NCI-H1417 (cell line): ENCODE measurements at regions not wholly inside any gene's neighbourhood (a gene's known extent, or its start where the extent isn't known, plus 50 kb on each side); places are given as distances from the start of the nearest gene placed in this dataset.

Experiments used
- DNase-seq, 3 experiments: peaks; one replicate each; lab custom pipeline; 2025; lab: John Stamatoyannopoulos, UW

DNA sequence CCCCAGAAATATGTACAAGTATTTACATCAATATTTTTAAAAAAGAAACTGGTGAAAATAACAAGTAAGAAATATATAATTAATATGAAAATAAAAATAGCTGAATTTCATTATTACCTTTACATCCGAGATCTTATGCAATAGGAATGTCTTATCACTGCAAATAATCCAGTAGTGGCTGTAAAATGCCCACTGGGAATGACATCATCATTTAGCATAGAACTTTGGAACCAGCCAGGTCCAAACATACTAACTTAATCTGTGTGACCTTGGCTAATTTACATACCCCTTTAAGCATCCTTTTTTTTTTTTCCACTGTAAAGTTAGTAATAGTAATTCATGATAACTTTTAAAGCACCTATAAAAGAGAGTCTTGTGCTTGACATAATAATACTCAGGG, 611.7 kb downstream of the ZIC1 start:
- no peak for DNase-seq

DNA sequence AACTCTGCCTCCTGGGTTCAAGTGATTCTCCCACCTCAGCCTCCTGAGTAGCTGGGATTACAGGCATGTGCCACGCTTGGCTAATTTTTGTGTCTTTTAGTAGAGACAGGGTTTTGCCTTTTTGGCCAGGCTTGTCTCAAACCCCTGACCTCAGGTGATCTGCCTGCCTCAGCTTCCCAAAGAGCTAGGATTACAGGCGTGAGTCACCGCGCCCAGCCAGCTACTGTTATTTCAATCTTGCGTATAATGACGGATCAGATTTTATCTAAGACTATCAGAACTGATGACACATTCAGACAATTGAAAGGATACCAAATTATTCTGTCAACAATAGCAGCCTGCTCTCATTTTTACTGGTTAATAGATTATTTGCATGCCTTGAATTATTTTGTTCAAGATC, 612.2 kb downstream of the ZIC1 start:
- no peak for DNase-seq

DNA sequence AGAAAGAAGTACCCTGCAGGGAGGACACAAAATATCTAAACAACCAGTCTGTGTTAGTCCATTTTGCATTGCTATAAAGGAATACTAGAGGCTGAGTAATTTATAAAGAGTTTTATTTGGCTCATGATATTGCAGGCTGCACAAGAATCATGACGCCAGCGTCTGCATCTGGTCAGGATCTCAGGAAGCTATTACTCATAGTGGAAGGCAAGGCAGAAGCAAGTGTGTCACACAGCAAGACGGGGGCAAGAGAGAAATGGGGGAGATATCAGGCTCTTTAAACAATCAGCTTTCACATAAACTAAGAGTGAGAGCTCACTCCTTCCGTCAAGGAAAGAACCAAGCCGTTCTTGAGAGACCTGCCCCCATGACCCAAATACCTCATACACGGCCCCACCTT, 614.8 kb downstream of the ZIC1 start:
- DNase-seq = no peak

DNA sequence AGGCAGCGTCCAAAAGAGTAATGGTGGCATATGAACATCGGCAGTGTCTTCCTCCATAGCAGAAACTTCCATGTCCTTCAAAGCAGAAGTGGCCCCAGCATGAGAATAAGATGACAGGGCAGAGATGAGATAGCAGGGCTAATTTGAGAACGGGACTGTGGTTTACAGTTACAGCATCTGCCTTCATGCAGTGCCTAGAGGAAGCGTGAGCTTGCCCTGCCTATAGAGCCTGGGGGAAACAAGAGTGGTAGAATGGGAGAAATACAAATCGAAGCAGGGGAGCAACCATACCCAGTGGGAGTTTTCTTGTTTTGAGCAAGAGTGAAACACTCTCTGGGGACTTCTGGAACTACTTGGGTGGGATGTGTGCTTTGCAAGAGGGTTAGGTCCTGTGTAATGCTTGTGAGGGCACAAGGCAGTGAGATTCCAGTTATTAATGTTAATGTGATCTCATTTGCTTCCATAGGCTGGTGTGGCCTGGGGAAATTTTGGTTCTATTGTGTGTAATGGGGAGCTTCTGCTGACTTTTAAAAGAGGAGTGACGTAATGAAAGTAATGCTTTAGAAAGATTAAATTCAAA, 616.9 kb downstream of the ZIC1 start:
- no peak for DNase-seq

DNA sequence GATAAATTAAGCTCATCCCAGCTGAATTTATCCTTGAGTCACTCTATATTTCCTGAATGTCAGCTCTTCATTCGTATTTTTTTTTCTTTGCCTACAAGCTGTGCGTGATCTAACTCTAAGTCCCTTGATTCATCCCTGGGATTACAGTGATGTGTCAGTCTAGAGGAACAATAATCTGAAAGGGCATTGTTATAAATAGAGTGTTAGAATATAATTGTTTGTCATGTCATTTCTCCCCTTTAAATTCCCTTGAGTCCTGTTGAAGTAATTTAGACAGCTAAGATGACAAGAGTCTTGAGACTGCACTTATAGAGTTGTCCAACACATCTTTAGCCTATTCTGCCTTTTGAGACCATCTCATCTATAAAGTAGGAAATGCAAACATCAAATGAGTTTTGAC, 621.8 kb downstream of the ZIC1 start:
- peak in 1 of 3 experiments; percentile 80 for DNase-seq

DNA sequence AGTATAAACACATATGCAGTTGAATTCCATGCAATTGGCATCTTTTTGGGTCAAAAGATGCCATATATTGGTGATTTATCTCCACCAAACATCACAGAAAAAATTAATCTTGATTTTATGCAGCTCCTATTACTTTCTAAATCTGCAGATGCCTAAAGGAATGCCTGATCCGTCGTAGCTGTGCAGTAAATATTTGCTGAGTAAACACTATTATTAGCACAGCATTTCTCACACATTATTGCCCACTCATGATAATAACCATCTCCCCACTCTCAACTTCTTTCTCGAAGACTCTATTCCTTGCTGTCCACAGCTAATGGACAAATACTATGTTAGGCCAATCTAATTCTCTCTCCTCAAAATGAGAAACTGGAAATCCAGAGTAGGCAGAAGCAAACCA, 625.2 kb downstream of the ZIC1 start:
- peak in 1 of 3 experiments; percentile 9 for DNase-seq

DNA sequence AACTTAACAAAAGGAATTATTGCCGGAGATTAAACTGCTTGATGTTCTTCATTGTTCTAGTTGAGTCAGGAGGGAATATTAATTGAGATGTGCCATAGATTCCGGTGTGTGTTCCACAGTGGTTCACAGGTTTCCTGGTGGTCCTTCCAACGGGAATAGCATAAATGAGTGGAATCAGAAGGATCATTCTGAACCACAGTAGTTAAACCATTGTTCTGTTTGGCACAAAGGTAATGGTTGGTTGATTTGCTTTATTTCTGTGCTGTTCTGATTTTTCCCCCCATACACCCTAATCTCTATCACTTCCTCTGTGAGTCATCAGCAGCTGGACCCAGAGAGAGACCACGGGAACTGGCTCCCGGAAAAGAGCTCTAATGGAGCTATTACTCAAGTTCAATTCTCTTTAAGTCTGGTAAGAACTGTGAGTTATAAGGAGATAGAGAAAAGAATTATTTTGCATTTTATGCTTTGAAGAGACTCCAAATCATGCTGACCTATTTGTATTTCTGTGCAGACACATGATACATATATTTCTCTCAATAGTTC, 627.2 kb downstream of the ZIC1 start:
- no peak for DNase-seq

DNA sequence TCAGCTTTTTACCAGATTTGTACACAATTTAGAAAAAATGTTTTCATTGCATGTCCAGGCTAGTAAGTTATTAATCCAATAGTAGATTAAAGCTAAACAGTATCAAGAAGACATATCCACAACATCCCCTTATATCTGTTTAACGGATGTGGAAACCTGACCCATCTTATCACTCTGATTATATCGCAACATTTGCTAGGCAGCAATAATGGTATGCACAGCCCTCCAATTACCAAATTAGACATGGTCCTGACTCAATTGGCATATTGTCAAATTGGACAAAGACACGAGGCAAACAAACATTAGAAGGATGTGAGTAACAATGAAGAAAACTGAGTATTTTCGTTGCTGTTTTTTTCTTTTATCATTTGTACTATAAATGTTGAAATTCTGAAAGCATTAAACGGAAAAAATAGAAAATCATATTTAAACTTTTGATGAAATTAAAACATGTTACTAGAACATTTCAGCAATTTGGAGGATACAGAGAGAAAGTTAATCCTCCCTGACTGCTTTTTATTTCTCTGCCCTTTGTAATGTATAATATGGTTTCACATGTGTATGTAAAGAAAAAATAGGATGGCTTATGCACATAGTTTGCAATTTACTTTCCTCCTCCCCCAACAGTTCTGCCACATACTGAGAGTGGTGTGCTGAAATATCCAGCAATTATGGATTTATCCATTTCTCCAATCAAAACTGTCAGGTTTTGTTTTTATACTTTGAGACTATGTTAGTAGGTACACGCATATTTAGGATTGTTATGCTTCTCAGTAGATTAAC, 633.7 kb downstream of the ZIC1 start:
- peak in 1 of 3 experiments; percentile 21 for DNase-seq

DNA sequence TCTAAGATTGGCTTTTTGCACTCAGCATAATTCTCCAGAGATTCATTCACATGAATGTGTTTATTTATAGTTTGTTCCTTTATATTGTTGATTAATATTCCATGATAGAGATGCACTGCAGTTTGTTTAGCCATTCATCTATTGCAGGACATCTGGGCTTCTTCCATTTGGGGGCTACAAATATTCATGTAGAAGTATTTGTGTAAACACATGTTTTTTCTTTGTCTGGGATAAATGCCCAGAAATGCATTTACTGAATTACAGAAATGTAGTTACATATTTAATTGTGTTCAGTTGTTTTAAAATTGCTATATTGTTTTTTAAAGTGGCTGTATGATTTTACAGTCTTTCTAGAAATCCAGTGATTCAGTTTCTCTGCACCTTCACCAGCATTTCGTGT, 635.0 kb downstream of the ZIC1 start:
- no peak for DNase-seq

DNA sequence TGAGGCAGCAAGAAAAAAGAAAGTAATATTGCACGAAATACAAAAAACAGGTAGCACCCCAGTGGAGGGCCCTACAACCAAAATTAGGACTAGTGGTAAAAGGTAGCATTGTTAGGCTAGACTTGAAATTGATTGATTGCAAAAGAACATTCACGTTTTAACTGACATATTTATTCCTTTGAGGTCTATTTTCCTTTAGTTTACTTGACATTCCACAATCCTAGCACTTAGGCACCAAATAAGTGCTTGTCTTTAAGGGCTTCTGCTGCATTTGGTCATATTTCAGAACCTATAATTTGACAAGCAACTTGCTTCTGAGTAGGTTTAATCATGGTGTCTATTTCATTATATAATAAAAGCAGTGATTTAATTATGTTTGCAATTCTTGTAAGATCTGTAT, 642.7 kb upstream of the AGTR1 start:
- peak in 1 of 3 experiments; percentile 47 for DNase-seq

DNA sequence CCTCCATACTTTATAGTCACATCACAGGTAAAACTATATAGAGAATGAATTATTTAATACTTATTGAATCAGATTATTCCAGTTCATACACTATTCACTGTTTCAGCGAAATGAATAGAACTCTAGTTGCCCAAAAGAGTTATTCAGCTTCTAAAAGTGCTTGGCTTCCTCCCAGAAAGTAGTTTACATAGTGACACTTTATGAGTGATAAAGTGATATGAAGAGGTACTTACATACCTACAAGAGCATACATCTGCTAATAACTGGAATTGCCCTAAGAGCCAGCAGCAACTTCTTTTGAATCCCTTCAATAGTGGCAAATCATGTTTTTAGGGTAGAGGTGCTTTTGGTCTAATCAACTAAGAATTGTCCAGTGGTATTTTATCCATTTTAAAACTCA, 635.1 kb upstream of the AGTR1 start:
- peak in 1 of 3 experiments; percentile 52 for DNase-seq

DNA sequence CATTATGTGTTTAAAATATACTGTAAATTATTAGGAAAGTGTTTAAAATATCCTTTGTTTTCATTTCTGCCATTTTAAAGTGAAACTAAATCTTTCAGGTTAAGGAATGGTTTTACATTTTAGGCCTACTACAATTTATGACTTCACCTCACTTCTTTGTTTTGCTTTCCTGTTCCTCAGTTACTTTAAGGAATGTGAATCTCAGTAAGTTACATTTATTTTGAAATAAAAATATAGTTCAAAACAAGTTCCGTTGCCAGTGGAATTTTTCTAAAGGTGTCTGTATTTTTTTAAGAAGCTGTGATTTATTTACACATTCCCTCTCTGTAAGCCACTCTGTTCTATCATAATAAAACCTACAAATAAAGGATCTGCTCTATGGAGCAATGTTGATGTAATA, 630.9 kb upstream of the AGTR1 start:
- DNase-seq = no peak

DNA sequence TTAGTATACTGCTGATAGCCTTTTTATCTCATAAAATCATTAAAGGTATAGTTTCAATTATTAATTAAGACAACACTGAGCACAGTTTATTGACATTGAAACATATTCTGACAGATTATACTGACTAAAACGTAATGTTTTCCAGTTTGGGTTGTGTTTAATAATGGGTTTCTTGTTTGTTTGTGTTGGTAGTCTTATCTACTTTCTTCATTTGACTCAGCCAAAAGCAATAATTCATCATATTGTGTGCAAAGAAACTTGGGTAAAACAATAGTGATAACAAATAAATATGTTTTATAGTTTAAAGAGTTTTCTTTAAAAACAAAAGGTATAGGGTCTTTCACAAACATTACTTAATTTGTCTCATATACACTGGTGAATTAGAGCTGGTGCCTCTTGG, 629.2 kb upstream of the AGTR1 start:
- no peak for DNase-seq

DNA sequence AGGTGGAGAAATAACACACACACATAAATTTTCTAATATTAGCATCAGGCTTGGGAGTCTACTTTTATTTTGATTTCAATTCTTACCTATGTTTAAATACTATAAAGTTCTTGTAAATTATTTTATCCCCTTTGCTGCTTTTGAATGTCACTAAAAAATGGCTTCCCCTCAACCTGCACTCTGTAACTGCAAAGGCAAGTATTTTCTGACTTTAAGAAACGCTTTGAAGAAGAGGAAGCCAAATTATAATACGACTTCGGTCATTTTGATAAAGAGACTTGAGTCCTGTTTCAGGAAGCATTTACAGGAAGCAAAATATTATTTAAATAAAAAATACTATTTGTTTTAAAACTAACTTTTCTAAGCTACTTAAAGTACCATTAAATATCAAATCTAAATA, 627.7 kb upstream of the AGTR1 start:
- no peak for DNase-seq

DNA sequence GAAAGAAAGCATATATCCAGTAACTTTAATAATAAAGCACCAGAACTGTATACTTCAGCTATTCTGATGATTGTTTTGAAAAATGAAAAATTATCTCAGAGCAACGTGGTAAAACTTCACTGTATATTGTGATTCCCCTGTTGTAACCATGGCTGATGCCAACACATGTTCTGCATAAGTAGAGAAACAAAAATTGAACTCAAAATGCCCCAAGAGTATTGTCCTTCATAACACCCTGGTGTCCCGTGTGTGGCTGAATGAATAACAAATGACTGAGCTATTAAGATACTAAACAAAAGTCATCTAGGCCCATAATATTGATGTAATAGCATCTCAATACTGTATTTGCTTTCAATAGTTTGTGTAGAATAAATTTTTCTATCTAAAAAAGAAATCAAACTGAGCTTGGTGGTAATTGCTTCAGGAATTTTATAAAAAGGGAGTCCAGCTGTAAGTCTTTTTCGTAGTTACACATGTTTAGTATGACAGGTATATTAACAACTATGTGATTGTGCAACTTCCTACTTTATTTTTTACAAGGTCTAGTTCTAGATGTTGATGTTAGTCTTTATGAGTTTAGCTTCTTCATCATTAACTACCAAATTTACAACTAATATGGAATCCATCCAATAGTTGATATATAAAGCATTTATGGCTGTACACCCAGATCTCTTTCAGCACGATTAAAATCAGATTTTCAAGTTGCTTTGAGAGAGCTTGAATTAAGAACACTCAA, 623.8 kb upstream of the AGTR1 start:
- DNase-seq = no peak

DNA sequence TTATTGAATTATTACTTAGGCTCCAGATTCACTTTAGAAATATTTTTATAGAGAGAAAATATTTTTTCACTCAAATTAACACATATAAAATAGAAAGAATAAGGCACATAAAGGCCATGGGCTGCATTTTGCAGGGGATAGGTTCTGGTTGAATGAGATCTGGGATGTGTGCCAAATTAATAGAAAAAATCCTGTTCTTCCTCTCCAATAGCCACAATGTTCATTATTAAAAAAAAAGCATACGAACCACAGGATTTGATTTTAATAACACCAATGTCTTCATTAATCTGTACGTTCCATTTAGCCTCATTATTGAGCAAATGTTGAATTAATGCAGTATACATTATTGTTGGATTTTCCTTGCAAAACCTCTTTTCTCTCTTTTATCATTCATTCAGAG, 622.8 kb upstream of the AGTR1 start:
- DNase-seq = peak in 1 of 3 experiments; percentile 62

DNA sequence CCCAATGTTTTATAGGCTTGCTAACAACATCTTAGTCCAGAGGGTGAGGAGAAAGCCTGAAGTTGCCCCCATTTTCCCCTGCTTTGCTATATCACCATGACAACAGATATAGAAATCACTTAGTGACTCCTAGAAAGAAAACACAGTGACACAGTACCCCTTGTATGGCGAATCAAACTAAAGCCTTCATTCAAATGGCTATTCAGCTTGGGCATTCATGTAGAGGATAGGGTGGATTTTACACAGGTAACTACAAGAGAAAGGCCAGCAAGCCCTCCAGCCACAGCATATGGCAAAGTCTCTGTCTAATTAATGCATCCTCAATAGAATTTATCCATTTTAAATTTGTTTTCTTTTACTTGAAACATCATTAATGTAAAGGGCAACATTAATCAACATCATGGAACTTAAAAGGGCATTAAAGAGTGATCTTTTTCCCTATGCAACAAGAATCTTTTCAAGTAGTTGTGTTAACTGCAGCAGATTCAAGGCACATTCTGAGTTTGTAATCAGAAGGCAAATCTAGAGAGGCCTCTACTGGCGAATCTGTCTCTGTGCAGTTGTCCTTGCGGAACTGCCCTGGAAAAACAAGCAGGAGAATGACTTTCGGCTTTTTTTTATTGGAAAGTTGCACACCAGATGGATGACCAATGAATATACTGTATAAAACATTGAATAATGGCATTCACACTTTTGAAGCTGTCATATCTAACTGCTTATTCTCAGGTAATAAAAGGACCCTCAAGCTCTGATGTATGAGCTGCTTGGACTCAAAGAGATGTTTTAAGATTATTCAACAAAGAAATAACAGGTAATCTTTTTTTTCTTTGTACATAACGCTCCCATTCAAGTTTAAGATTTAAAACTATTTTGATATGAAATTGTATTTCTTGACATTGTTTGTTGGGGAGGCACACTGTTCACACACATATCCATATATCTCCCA, 621.7 kb upstream of the AGTR1 start:
- DNase-seq = peak in 2 of 3 experiments; percentile 14 to 75

DNA sequence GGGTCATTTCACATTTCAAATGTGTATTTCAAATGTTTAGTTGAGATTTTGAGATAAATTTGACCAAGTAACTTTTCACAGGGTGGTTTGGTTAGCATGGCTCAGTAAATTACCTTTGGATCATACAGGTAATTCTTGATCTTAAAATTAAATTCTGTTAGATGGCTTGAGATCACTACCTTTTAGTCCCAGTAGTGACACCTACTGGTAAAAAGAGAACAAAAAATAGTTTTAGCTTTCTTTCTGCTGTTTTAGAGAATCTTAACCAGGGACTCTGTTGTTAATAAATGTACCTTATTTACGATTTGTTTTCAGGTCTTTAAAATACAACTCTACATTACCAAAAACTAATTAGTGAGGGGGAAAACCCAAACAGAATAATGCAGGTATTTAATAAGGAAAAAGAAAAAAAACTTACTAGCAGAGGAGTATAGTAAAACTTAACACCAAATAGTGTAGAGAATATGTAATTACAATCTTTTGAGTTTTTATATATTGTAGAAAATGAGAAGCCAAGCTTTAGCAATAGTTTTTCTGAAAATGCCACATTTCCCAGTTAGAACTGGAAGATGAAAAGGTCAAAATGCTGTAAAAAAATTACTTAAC, 620.3 kb upstream of the AGTR1 start:
- DNase-seq = peak in 1 of 3 experiments; percentile 56

DNA sequence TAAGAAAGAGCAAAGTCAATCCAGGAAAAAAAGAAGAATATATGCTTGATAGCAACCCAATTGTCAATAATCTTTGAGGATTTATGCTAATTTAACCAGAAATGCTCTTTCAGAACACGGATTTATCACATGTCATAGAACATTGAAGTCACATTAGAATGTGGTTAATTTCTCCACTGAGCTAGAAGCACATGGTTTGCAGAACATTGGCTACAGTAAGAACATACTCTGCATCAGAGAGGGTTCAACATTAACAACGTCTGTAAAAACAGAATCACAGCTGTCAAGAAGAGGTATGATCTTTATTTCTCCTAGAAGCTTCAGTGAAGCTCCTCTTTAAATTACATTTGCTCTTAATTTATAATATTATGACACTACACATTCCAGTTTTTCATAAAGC, 619.7 kb upstream of the AGTR1 start:
- no peak for DNase-seq

DNA sequence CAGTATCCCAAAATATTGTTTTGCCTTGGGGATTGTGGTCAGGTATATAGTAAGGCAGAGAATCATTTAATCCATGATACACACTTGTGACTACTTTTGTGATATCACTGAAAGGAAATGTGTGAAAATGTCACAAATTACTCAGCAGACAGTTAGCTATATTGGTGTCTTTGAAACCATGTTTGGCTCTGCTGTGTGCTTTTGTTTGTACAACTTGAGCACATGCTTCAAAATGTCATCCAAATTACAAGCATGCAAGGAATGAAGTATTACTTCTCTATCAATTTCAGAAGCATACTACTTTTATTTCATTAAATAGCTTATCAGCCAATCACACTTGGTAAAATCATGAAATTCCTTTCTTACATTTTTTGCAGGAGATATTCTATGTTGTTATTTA, 619.0 kb upstream of the AGTR1 start:
- DNase-seq = peak in 1 of 3 experiments; percentile 21

DNA sequence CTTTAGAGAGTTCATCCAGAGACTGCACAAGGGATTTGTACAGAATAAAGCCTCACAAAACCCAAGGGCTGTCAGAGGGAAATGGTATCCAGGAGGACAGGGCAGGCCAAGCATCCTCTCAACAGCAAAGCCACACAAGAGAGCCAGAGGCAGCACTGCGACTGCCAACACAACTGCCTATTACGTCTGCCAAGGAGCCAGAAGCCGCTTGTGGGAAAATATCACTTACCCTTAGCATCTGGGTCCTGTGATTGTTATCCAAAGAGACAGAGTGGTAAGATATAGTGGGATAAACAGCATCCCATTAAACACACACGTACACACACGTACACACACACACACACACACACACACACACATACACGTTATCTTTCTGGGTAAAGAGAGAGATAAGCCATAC, 618.3 kb upstream of the AGTR1 start:
- peak in 1 of 3 experiments; percentile 15 for DNase-seq
